Mesendoderm (in vitro differentiated cells): ENCODE measurements at regions not wholly inside any gene's neighbourhood (a gene's known extent, or its start where the extent isn't known, plus 50 kb on each side); places are given as distances from the start of the nearest gene placed in this dataset.
A peak's percentile ranks its signal among the peaks of the same experiment; 100 is the strongest.

Experiments used
- DNase-seq: peaks from one replicate; pipeline ENCODE4 v3.0.0; 2013
- H2AK5ac ChIP-seq: 2 replicates; pipeline ENCODE4 v1.6.1; 2013; ENCODE audit warnings: low read length, inconsistent platforms
- H2BK120ac ChIP-seq: 2 replicates; pipeline ENCODE4 v1.6.1; 2013; ENCODE audit warnings: low read depth, mild to moderate bottlenecking, low read length, moderate library complexity, mixed read lengths
- H2BK15ac ChIP-seq: replicated peaks from 2 replicates; pipeline ENCODE4 v1.6.1; 2013; ENCODE audit warnings: low read depth, mild to moderate bottlenecking, moderate library complexity
- H2BK5ac ChIP-seq: 2 replicates; pipeline ENCODE4 v1.6.1; 2013; ENCODE audit warnings: low read length, inconsistent platforms
- H3K18ac ChIP-seq: 2 replicates; pipeline ENCODE4 v1.6.1; 2013; ENCODE audit warnings: mild to moderate bottlenecking, low read length, mixed read lengths
- H3K23ac ChIP-seq: one replicate; pipeline ENCODE4 v1.6.1; 2013; ENCODE audit warnings: low read length
- H3K27ac ChIP-seq: 2 replicates; pipeline ENCODE4 v1.5.1; 2013; ENCODE audit warnings: low read depth, mild to moderate bottlenecking, inconsistent platforms, low read length, moderate library complexity
- H3K27me3 ChIP-seq: 2 replicates; pipeline ENCODE4 v1.6.1; 2013; ENCODE audit warnings: low read length, control low read depth, mild to moderate bottlenecking, inconsistent platforms; ENCODE audit not compliant: insufficient read depth, poor library complexity
- H3K36me3 ChIP-seq: 2 replicates; pipeline ENCODE4 v1.6.1; 2013; ENCODE audit warnings: low read length, inconsistent platforms; ENCODE audit not compliant: control insufficient read depth, insufficient read depth
- H3K4ac ChIP-seq: one replicate; pipeline ENCODE4 v1.6.1; 2013; ENCODE audit warnings: low read depth, mild to moderate bottlenecking, low read length, moderate library complexity
- H3K4me1 ChIP-seq: 2 replicates; pipeline ENCODE4 v1.6.1; 2013; ENCODE audit warnings: low read depth, low read length, inconsistent platforms; ENCODE audit not compliant: control insufficient read depth
- H3K4me2 ChIP-seq: 2 replicates; pipeline ENCODE4 v1.6.1; 2013; ENCODE audit warnings: low read length
- H3K4me3 ChIP-seq: 2 replicates; pipeline ENCODE4 v1.5.1; 2013; ENCODE audit warnings: mild to moderate bottlenecking, low read length
- H3K56ac ChIP-seq: one replicate; pipeline ENCODE4 v1.6.1; 2013; ENCODE audit warnings: low read length
- H3K79me1 ChIP-seq: 2 replicates; pipeline ENCODE4 v1.6.1; 2013; ENCODE audit warnings: low read length, inconsistent platforms
- H3K79me2 ChIP-seq: 2 replicates; pipeline ENCODE4 v1.6.1; 2013; ENCODE audit warnings: mild to moderate bottlenecking, low read length; ENCODE audit not compliant: control insufficient read depth, insufficient read depth
- H3K9ac ChIP-seq: 2 replicates; pipeline ENCODE4 v1.6.1; 2013; ENCODE audit warnings: low read length, inconsistent platforms
- H4K5ac ChIP-seq: one replicate; pipeline ENCODE4 v1.6.1; 2013; ENCODE audit warnings: low read length
- H4K8ac ChIP-seq: one replicate; pipeline ENCODE4 v1.6.1; 2013; ENCODE audit warnings: low read depth, mild to moderate bottlenecking, control low read depth, low read length, moderate library complexity
- WGBS: extraction: QIAGEN DNeasy Blood & Tissue Kit; methylation state at CpG from one replicate; pipeline ENCODE4 v1.1.7; 2013; ENCODE audit warnings: low lambda C conversion rate, missing lambda C conversion rate; ENCODE audit not compliant: insufficient coverage; ENCODE audit errors: extremely low coverage; 5-methylcytosine and 5-hydroxymethylcytosine counted together

DNA sequence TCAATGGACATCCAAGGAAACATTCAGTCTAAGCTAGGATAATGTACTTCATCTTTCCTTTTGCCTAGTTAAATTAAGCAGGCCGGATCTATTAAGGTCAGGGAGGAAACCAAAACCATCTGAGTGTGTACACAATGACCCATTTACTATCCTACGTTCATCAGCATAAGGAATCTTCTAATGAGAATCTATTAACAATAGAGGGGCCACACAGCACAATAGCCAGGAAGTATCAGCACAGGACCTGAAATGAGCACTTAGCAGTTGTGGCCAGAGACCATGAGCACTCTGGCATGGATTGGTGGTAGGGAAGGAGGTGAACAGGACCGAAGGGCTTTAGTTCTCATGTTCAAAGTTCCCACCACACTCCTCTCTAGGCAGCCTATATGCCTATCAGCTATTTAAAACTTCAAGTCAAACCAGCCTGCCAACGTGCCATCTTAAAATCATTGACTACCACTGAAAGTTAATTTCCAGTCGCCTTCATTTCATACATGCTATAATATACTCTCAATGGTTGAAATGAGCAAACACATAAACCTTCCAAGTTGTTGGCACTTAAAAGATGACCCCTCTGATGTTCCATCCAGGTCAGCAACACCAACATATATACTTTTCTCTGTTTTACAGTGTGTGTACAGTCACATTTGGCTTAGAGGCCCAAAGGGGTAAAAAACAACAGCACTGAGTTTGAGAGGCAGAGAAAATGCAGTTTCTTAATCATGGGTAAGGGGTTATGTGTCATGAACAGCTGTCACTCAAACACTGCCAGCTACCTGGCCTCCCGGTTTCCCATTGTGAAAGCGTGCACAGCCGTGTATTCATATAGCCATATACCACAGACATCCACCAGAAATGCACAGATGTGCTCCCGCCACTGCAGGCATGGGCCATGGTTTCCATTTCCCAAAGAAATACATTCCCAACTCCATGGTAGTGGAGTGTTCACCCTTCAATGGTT is 184.3 kb downstream of the TBXT start:
- no peaks in the 10 kb centered on the region for H3K79me2 ChIP-seq
- H4K5ac ChIP-seq: no peak overlapping the region
- H4K8ac ChIP-seq: no peak overlapping the region
- H3K9ac ChIP-seq: no peak overlapping the region
- no peak overlapping the region for H3K4me3 ChIP-seq
- no peak overlapping the region for H3K23ac ChIP-seq
- no peaks in the 10 kb centered on the region for H3K36me3 ChIP-seq
- peaks cover 29% of the 10 kb centered on the region for H3K27me3 ChIP-seq
- H2BK120ac ChIP-seq: no peak overlapping the region
- no peak overlapping the region for H2BK5ac ChIP-seq
- H3K4ac ChIP-seq: no peak overlapping the region
- H3K56ac ChIP-seq: no peak overlapping the region
- no peak overlapping the region for H2BK15ac ChIP-seq
- H3K79me1 ChIP-seq: no peaks in the 10 kb centered on the region
- H3K27ac ChIP-seq: no peak overlapping the region
- H3K18ac ChIP-seq: no peak overlapping the region
- no peak overlapping the region for H3K4me2 ChIP-seq
- WGBS: no CpG with 5 or more reads among the region's 9 CpGs
- no peak overlapping the region for H2AK5ac ChIP-seq
- no peak for DNase-seq
- H3K4me1 ChIP-seq: peaks cover 2% of the 10 kb centered on the region

DNA sequence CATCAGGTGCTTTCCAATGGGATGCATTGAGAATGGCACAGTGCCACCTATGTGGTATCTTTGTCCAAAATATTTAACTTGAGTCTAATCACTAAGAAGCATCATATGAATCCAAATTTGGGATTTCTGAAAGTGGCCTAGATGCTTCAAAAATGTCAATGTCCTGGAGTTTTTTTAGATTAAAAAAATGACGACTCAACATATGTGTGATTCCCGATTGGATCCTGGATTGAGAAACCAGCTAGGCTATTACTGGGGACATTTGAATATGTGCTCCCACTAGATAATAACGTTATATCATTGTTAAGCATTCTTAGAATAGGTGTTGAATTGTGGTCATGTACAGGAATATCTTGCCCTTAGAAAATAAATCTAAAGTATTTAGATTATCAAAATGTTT is 189.2 kb downstream of the TBXT start:
- Histone ChIP-seq H3K4me3 (no peak overlapping the region), H3K4me1 (no peaks in the 10 kb centered on the region), H3K27ac (no peak overlapping the region), H3K27me3 (no peaks in the 10 kb centered on the region), H2BK120ac (no peak overlapping the region), H4K8ac (no peak overlapping the region), H3K36me3 (no peaks in the 10 kb centered on the region), H3K56ac (no peak overlapping the region), H3K23ac (no peak overlapping the region), H3K18ac (no peak overlapping the region), H3K4me2 (no peak overlapping the region), H2BK5ac (no peak overlapping the region), H3K4ac (no peak overlapping the region), H2AK5ac (no peak overlapping the region), H3K79me1 (no peaks in the 10 kb centered on the region), H3K9ac (no peak overlapping the region), H3K79me2 (no peaks in the 10 kb centered on the region), H4K5ac (no peak overlapping the region), H2BK15ac (no peak overlapping the region)
- WGBS: no CpG with 5 or more reads among the region's 3 CpGs
- DNase-seq: no peak

DNA sequence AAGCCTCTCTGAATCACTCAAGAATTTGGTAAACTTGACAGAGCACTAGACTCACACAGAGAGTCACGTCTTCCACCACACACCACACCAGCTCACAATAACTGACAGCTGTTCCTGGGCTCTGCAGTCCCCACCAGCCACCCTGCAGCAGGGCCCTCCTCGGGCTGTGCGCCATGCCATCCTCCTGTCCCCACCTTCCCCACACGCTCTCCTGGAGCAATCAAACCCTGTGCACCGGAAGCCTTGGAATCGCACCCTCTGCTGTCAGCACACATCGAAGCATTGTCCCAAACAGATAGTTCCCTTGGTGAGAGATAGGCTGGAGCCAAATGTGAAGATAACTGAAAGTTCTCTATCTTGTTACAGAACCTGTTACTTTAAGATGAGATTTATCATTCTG is 191.0 kb downstream of the TBXT start:
- Histone ChIP-seq H3K79me1 (no peaks in the 10 kb centered on the region), H3K4ac (no peak overlapping the region), H3K18ac (no peak overlapping the region), H3K23ac (no peak overlapping the region), H3K36me3 (no peaks in the 10 kb centered on the region), H2AK5ac (no peak overlapping the region), H3K56ac (no peak overlapping the region), H4K5ac (no peak overlapping the region), H2BK15ac (no peak overlapping the region), H3K4me3 (no peak overlapping the region), H3K79me2 (no peaks in the 10 kb centered on the region), H3K27me3 (no peaks in the 10 kb centered on the region), H3K4me1 (no peaks in the 10 kb centered on the region), H3K9ac (no peak overlapping the region), H2BK5ac (no peak overlapping the region), H2BK120ac (no peak overlapping the region), H3K27ac (no peak overlapping the region), H3K4me2 (no peak overlapping the region), H4K8ac (no peak overlapping the region)
- peak; percentile 77 for DNase-seq
- no CpG with 5 or more reads among the region's 7 CpGs for WGBS

DNA sequence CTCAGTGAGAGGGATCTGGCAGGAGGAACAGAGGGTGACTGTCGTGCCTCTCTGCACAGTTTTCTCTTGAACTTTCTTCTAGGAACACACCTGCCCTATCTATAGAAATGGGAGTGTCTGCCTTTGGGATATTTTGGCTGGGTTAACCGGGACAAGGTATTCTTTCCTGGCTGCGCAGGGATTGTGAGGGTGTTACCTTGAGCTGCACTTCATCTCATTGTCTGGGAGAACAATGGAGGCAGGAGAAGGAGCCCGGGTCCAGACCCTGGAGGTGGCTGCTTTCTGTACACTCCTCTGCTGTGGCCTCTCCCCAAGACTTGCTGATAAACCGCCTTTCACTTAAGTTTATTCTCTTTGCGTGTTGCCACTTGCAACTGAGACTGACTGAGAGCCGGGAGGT is 192.8 kb downstream of the TBXT start:
- no peak overlapping the region for H4K5ac ChIP-seq
- no peak overlapping the region for H3K23ac ChIP-seq
- H3K79me2 ChIP-seq: no peaks in the 10 kb centered on the region
- no peak overlapping the region for H3K4ac ChIP-seq
- no peak overlapping the region for H3K18ac ChIP-seq
- no peaks in the 10 kb centered on the region for H3K4me1 ChIP-seq
- no peaks in the 10 kb centered on the region for H3K36me3 ChIP-seq
- no peak overlapping the region for H3K4me2 ChIP-seq
- H4K8ac ChIP-seq: no peak overlapping the region
- DNase-seq: no peak
- no peak overlapping the region for H2BK15ac ChIP-seq
- no peak overlapping the region for H3K27ac ChIP-seq
- H3K27me3 ChIP-seq: no peaks in the 10 kb centered on the region
- no peaks in the 10 kb centered on the region for H3K79me1 ChIP-seq
- no peak overlapping the region for H2AK5ac ChIP-seq
- no peak overlapping the region for H3K56ac ChIP-seq
- no peak overlapping the region for H3K4me3 ChIP-seq
- no peak overlapping the region for H2BK5ac ChIP-seq
- no CpG with 5 or more reads among the region's 7 CpGs for WGBS
- H2BK120ac ChIP-seq: no peak overlapping the region
- no peak overlapping the region for H3K9ac ChIP-seq

DNA sequence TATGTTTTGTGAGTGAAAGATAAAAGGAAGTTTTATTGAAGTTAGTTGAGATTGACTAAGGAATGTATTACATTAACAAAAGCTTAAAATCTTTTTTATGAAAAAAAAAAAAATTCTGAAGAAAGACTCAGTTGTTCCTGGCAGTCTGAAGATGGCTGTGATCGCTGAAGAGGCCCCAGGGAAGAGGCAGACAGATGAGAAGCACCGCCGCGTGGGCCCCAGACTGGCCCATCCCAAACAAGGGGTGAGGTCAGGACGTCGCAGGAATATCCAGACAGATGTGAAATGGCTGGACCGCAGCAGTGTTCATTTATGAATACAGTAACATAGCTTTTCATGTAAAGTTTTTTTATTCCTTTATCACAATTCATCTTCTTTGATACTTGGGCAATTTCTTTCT is 194.2 kb downstream of the TBXT start:
- Histone ChIP-seq H2AK5ac (no peak overlapping the region), H4K5ac (no peak overlapping the region), H3K36me3 (no peaks in the 10 kb centered on the region), H3K23ac (no peak overlapping the region), H3K4ac (no peak overlapping the region), H3K27ac (no peak overlapping the region), H2BK15ac (no peak overlapping the region), H4K8ac (no peak overlapping the region), H3K27me3 (no peaks in the 10 kb centered on the region), H3K18ac (no peak overlapping the region), H3K79me2 (no peaks in the 10 kb centered on the region), H3K56ac (no peak overlapping the region), H3K4me2 (no peak overlapping the region), H3K4me3 (no peak overlapping the region), H3K4me1 (no peaks in the 10 kb centered on the region), H2BK120ac (no peak overlapping the region), H3K79me1 (no peaks in the 10 kb centered on the region), H3K9ac (no peak overlapping the region), H2BK5ac (no peak overlapping the region)
- DNase-seq: no peak
- no CpG with 5 or more reads among the region's 7 CpGs for WGBS
